ENCODE measurements at regions not wholly inside any gene's neighbourhood (a gene's known extent, or its start where the extent isn't known, plus 50 kb on each side); places are given as distances from the start of the nearest gene placed in this dataset.

GRCh38 chr3:197420115-197420514 lies 121.7 kb upstream of the DLG1 start:
- TF ChIP-seq CTCF (IDR thresholded peaks at IDR 0.05): no peak
- TF ChIP-seq POLR2A (IDR thresholded peaks at IDR 0.05): no peak
